ENCODE measurements at regions not wholly inside any gene's neighbourhood (a gene's known extent, or its start where the extent isn't known, plus 50 kb on each side); places are given as distances from the start of the nearest gene placed in this dataset.

- DNase-seq (ENCODE audit: low read depth): no peak
- no peak for TF ChIP-seq CTCF (IDR thresholded peaks at IDR 0.05; ENCODE audit: low read depth, low read length, missing control alignments)
- H3K4me3 ChIP-seq (ENCODE audit: low read depth, low read length): no peak overlapping the region
These were observed 773.2 kb downstream of the FRK start for GRCh38 chr6:115287467-115287866.

GRCh38 chr6:115276881-115277565, 783.7 kb downstream of the FRK start:
- no peak for DNase-seq (ENCODE audit: low read depth)
- H3K4me3 ChIP-seq (ENCODE audit: low read depth, low read length): no peak overlapping the region
- no peak for TF ChIP-seq CTCF (IDR thresholded peaks at IDR 0.05; ENCODE audit: low read depth, low read length, missing control alignments)

GRCh38 chr6:115272311-115272710, 788.4 kb downstream of the FRK start:
- no peak overlapping the region for H3K4me3 ChIP-seq (ENCODE audit: low read depth, low read length)
- TF ChIP-seq CTCF (IDR thresholded peaks at IDR 0.05; ENCODE audit: low read depth, low read length, missing control alignments): no peak
- no peak for DNase-seq (ENCODE audit: low read depth)

GRCh38 chr6:115271434-115271833, 789.3 kb downstream of the FRK start:
- no peak overlapping the region for H3K4me3 ChIP-seq (ENCODE audit: low read depth, low read length)
- no peak for TF ChIP-seq CTCF (IDR thresholded peaks at IDR 0.05; ENCODE audit: low read depth, low read length, missing control alignments)
- no peak for DNase-seq (ENCODE audit: low read depth)

- no peak for TF ChIP-seq CTCF (IDR thresholded peaks at IDR 0.05; ENCODE audit: low read depth, low read length, missing control alignments)
- DNase-seq (ENCODE audit: low read depth): no peak
- H3K4me3 ChIP-seq (ENCODE audit: low read depth, low read length): no peak overlapping the region
These were observed 789.7 kb downstream of the FRK start for GRCh38 chr6:115270953-115271352.

GRCh38 chr6:115241373-115241772, 819.3 kb downstream of the FRK start:
- DNase-seq (ENCODE audit: low read depth): no peak
- no peak for TF ChIP-seq CTCF (IDR thresholded peaks at IDR 0.05; ENCODE audit: low read depth, low read length, missing control alignments)

GRCh38 chr6:115221198-115221597, 839.5 kb downstream of the FRK start:
- no peak for TF ChIP-seq CTCF (IDR thresholded peaks at IDR 0.05; ENCODE audit: low read depth, low read length, missing control alignments)
- H3K4me3 ChIP-seq (ENCODE audit: low read depth, low read length): no peak overlapping the region
- no peak for DNase-seq (ENCODE audit: low read depth)

More at GRCh38 chr6:115241373-115241772, 819.3 kb downstream of the FRK start:
- no peak overlapping the region for H3K4me3 ChIP-seq (ENCODE audit: low read depth, low read length)
